GM23248 (cell line): ENCODE measurements at regions not wholly inside any gene's neighbourhood (a gene's known extent, or its start where the extent isn't known, plus 50 kb on each side); places are given as distances from the start of the nearest gene placed in this dataset.

Experiments used
- DNase-seq: peaks from one replicate; pipeline ENCODE4 v3.0.0-alpha.2; 2015
- H2AFZ ChIP-seq: fragments of 200-600 bp; sonication (generic); 2 replicates; pipeline ENCODE4 v1.6.1; 2016; ENCODE audit warnings: antibody characterized with exemption
- H3F3A ChIP-seq: fragments of 200-600 bp; sonication (generic); 2 replicates; pipeline ENCODE4 v1.6.1; 2016; ENCODE audit warnings: mild to moderate bottlenecking, antibody characterized with exemption, mixed run types; ENCODE audit not compliant: insufficient read depth
- H3K27ac ChIP-seq: fragments of 200-600 bp; sonication (generic); 2 replicates; pipeline ENCODE4 v1.5.1; 2016; ENCODE audit warnings: mild to moderate bottlenecking
- H3K27me3 ChIP-seq: fragments of 200-600 bp; sonication (generic); replicated peaks from 2 replicates; pipeline ENCODE4 v1.6.1; 2016; ENCODE audit warnings: mild to moderate bottlenecking; ENCODE audit not compliant: insufficient read depth
- H3K36me3 ChIP-seq: fragments of 200-600 bp; sonication (generic); 2 replicates; pipeline ENCODE4 v1.6.1; 2016; ENCODE audit warnings: low read depth, mild to moderate bottlenecking
- H3K4me1 ChIP-seq: fragments of 200-600 bp; sonication (generic); 2 replicates; pipeline ENCODE4 v1.6.1; 2016; ENCODE audit warnings: mild to moderate bottlenecking; ENCODE audit not compliant: insufficient read depth
- H3K4me2 ChIP-seq: fragments of 200-600 bp; sonication (generic); one replicate; pipeline ENCODE4 v1.6.1; 2016; ENCODE audit warnings: mild to moderate bottlenecking; ENCODE audit not compliant: unreplicated experiment
- H3K4me3 ChIP-seq: fragments of 200-600 bp; sonication (generic); 2 replicates; pipeline ENCODE4 v1.5.1; 2016; ENCODE audit warnings: mild to moderate bottlenecking
- H3K79me2 ChIP-seq: fragments of 200-600 bp; sonication (generic); 2 replicates; pipeline ENCODE4 v1.6.1; 2016; ENCODE audit warnings: mild to moderate bottlenecking; ENCODE audit not compliant: insufficient read depth
- H3K9ac ChIP-seq: fragments of 200-600 bp; sonication (generic); 2 replicates; pipeline ENCODE4 v1.6.1; 2016; ENCODE audit warnings: mild to moderate bottlenecking
- H3K9me2 ChIP-seq: fragments of 200-600 bp; sonication (generic); 2 replicates; pipeline ENCODE4 v1.6.1; 2016; ENCODE audit warnings: mixed run types, mild to moderate bottlenecking, moderate library complexity; ENCODE audit not compliant: insufficient read depth
- H3K9me3 ChIP-seq: fragments of 200-600 bp; sonication (generic); one replicate; pipeline ENCODE4 v1.6.1; 2017; ENCODE audit warnings: low read depth
- H4K20me1 ChIP-seq: fragments of 200-600 bp; sonication (generic); 2 replicates; pipeline ENCODE4 v1.6.0; 2016; ENCODE audit not compliant: insufficient read depth
- EZH2 ChIP-seq: fragments of 200-600 bp; sonication (generic); IDR thresholded peaks from 2 replicates; pipeline ENCODE4 v1.6.1; 2018; ENCODE audit warnings: antibody characterized with exemption, mild to moderate bottlenecking; ENCODE audit not compliant: insufficient read depth, poor library complexity, severe bottlenecking
- EZH2phosphoT487 ChIP-seq: fragments of 200-600 bp; sonication (generic); IDR thresholded peaks from 2 replicates; pipeline ENCODE4 v1.6.1; 2018; ENCODE audit warnings: antibody characterized with exemption, moderate library complexity, mild to moderate bottlenecking, low read depth; ENCODE audit not compliant: insufficient read depth
- WGBS, 2 experiments: methylation state at CpG; one replicate each; pipeline ENCODE4 v1.1.6; 2015 to 2017; ENCODE audit warnings: low lambda C conversion rate in 2 of 2, low coverage in 1 of 2; ENCODE audit errors: missing lambda C conversion rate in 2 of 2; 5-methylcytosine and 5-hydroxymethylcytosine counted together
- in situ Hi-C: fragments of 300-500 bp; cut with MboI; formaldehyde crosslinking; loops from 2 replicates; pipeline ENCODE4 v1.15.0; 2020

DNA sequence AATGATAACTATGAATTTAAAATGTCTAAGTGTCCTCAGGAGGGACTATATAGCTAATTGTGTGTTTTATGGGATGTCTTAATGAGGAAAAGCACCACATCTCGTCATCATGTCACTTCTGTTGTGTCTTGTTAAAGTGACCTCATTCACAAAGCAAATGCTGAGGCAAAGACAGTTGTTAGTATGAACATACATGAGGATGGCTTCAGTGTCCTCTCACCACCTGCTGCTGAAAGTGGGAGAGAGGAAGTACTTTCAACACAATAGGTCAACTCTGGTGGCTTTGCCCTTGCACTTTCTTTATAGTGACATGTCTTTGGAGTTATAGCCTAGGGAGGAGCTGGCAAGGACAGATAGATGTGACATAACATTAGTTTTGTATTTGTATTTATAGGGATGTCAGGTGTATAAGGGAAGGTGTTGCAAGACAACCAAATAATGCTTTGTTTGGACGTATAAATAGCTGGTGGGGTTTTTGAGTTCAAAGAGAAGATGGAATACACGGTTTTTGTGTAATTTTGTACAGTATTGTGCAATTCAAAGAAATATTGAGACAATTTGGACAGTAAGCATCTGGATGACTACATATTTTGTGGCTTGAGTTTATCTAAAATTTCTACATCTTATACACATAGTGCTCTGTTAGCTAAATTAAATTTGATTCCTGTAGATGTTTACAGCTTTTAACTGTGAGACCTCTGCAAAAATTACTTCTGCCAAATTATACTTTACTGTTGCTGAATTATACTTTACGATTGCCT lies 131.7 kb upstream of the ATP2B1 start:
- in situ Hi-C loops = no loop called here
- H3K9me2 ChIP-seq = no peaks in the 10 kb centered on the region
- no peak for DNase-seq

GRCh38 chr12:89839444-89839843 lies 130.8 kb upstream of the ATP2B1 start:
- H3K27me3 ChIP-seq = no peaks in the 10 kb centered on the region
- WGBS, 2 experiments = 73% methylated on average over 2 of the region's 2 CpGs
- H3K9me2 ChIP-seq = no peaks in the 10 kb centered on the region
- H3K9ac ChIP-seq = no peak overlapping the region
- no peak overlapping the region for H3K27ac ChIP-seq
- in situ Hi-C loops = no loop called here
- H3F3A ChIP-seq = no peaks in the 10 kb centered on the region
- TF ChIP-seq EZH2 (no peak), EZH2phosphoT487 (no peak)
- no peaks in the 10 kb centered on the region for H3K9me3 ChIP-seq
- no peak overlapping the region for H3K4me2 ChIP-seq
- no peaks in the 10 kb centered on the region for H3K4me1 ChIP-seq
- no peak overlapping the region for H3K4me3 ChIP-seq
- H3K36me3 ChIP-seq = no peaks in the 10 kb centered on the region
- DNase-seq = no peak
- no peaks in the 10 kb centered on the region for H3K79me2 ChIP-seq
- no peak overlapping the region for H2AFZ ChIP-seq
- H4K20me1 ChIP-seq = no peaks in the 10 kb centered on the region

More for the DNA sequence above, 131.7 kb upstream of the ATP2B1 start:
- H3K4me3 ChIP-seq = no peak overlapping the region
- no peak overlapping the region for H2AFZ ChIP-seq
- H3K36me3 ChIP-seq = no peaks in the 10 kb centered on the region
- no peaks in the 10 kb centered on the region for H3K79me2 ChIP-seq
- H3K27me3 ChIP-seq = no peaks in the 10 kb centered on the region
- TF ChIP-seq EZH2phosphoT487 = no peak
- no peak for TF ChIP-seq EZH2
- WGBS, 2 experiments = 68 to 72% methylated on average over 4 of the region's 4 CpGs
- H4K20me1 ChIP-seq = no peaks in the 10 kb centered on the region
- no peaks in the 10 kb centered on the region for H3F3A ChIP-seq
- no peaks in the 10 kb centered on the region for H3K4me1 ChIP-seq
- H3K9me3 ChIP-seq = no peaks in the 10 kb centered on the region
- no peak overlapping the region for H3K4me2 ChIP-seq
- H3K9ac ChIP-seq = no peak overlapping the region
- H3K27ac ChIP-seq = no peak overlapping the region

DNA sequence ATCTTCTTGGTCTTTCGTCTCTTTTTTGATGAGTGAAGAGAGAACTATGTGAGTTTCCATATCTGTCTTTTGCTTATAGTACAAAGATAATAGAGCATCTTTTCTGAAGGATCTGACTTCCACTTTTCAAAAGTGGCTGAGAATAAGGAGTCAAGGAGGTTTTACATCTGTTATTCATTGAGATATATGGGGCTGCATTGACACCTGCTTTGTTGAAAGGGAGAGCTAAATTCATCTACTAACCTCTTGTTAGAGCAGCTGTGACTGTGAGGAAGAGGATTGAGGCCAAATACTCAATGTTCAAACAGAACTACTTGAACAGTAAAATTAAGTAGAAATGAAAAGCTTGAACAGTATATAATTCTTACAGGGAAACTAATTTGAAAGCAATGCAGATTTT lies 130.2 kb upstream of the ATP2B1 start:
- in situ Hi-C loops = no loop called here
- Histone ChIP-seq H4K20me1 (no peaks in the 10 kb centered on the region), H3K4me1 (peaks cover 3% of the 10 kb centered on the region; the same call in 1 of the 2 replicates), H3K9me2 (no peaks in the 10 kb centered on the region), H3F3A (no peaks in the 10 kb centered on the region), H3K79me2 (no peaks in the 10 kb centered on the region), H3K9ac (no peak overlapping the region), H2AFZ (no peak overlapping the region), H3K9me3 (no peaks in the 10 kb centered on the region), H3K4me3 (no peak overlapping the region), H3K4me2 (no peak overlapping the region), H3K27ac (no peak overlapping the region), H3K36me3 (no peaks in the 10 kb centered on the region), H3K27me3 (no peaks in the 10 kb centered on the region)
- 46 to 67% methylated on average over 1 of the region's 1 CpG for WGBS, 2 experiments
- no peak for TF ChIP-seq EZH2
- no peak for TF ChIP-seq EZH2phosphoT487
- DNase-seq = no peak

GRCh38 chr12:89836026-89836425 lies 127.4 kb upstream of the ATP2B1 start:
- Histone ChIP-seq H3K27ac (no peak overlapping the region), H3F3A (no peaks in the 10 kb centered on the region), H3K4me2 (no peak overlapping the region), H3K79me2 (no peaks in the 10 kb centered on the region), H3K27me3 (no peaks in the 10 kb centered on the region), H3K9ac (no peak overlapping the region), H3K4me1 (peaks cover 10% of the 10 kb centered on the region; the same call in 1 of the 2 replicates), H3K9me2 (no peaks in the 10 kb centered on the region), H3K4me3 (no peak overlapping the region), H2AFZ (no peak overlapping the region), H3K36me3 (no peaks in the 10 kb centered on the region), H4K20me1 (no peaks in the 10 kb centered on the region), H3K9me3 (no peaks in the 10 kb centered on the region)
- TF ChIP-seq EZH2 (no peak), EZH2phosphoT487 (no peak)
- 96 to 97% methylated on average over 1 of the region's 1 CpG for WGBS, 2 experiments
- in situ Hi-C loops = no loop called here
- no peak for DNase-seq
